Mucosa of stomach (tissue), 1 donor: ENCODE measurements at regions not wholly inside any gene's neighbourhood (a gene's known extent, or its start where the extent isn't known, plus 50 kb on each side); places are given as distances from the start of the nearest gene placed in this dataset.
"Not testable (repeated sequence)": the region's sequence is repeated elsewhere in the genome, so short reads cannot be mapped to it uniquely, and the experiment has no call there.

Experiments
- H3K27me3 ChIP-seq: one replicate; pipeline ENCODE4 v1.7.0; 2013; ENCODE audit warnings: mild to moderate bottlenecking, low read length; ENCODE audit not compliant: control insufficient read depth, insufficient read depth
- H3K36me3 ChIP-seq: one replicate; pipeline ENCODE4 v1.7.0; 2013; ENCODE audit warnings: low read length; ENCODE audit not compliant: control insufficient read depth, insufficient read depth
- H3K4me1 ChIP-seq: one replicate; pipeline ENCODE4 v1.7.0; 2013; ENCODE audit warnings: mild to moderate bottlenecking, low read length; ENCODE audit not compliant: control insufficient read depth, insufficient read depth
- H3K4me3 ChIP-seq: one replicate; pipeline ENCODE4 v1.7.0; 2013; ENCODE audit warnings: low read length
- H3K9ac ChIP-seq: one replicate; pipeline ENCODE4 v1.7.0; 2013; ENCODE audit warnings: mild to moderate bottlenecking, low read length, moderate library complexity
- H3K9me3 ChIP-seq: one replicate; pipeline ENCODE4 v1.7.0; 2013; ENCODE audit warnings: mild to moderate bottlenecking, low read length, moderate library complexity; ENCODE audit not compliant: control insufficient read depth
- donor health status: Pancreatic carcinoma.

- H3K4me1 ChIP-seq, result no peaks in the 10 kb centered on the region
- H3K27me3 ChIP-seq, result no peaks in the 10 kb centered on the region
- H3K36me3 ChIP-seq, result no peaks in the 10 kb centered on the region
- no peak overlapping the region for H3K4me3 ChIP-seq
- no peaks in the 10 kb centered on the region for H3K9me3 ChIP-seq
- no peak overlapping the region for H3K9ac ChIP-seq
Measured at GRCh38 chr1:98289311-98289710, 368.5 kb upstream of the DPYD start.

GRCh38 chr1:98288494-98288893 lies 367.7 kb upstream of the DPYD start:
- H3K4me3 ChIP-seq, result no peak overlapping the region
- H3K9ac ChIP-seq, result no peak overlapping the region
- H3K9me3 ChIP-seq, result no peaks in the 10 kb centered on the region
- no peaks in the 10 kb centered on the region for H3K27me3 ChIP-seq
- H3K36me3 ChIP-seq, result no peaks in the 10 kb centered on the region
- no peaks in the 10 kb centered on the region for H3K4me1 ChIP-seq

GRCh38 chr1:98287626-98288025 lies 366.8 kb upstream of the DPYD start:
- H3K9me3 ChIP-seq, result no peaks in the 10 kb centered on the region
- no peaks in the 10 kb centered on the region for H3K4me1 ChIP-seq
- H3K27me3 ChIP-seq, result no peaks in the 10 kb centered on the region
- no peak overlapping the region for H3K9ac ChIP-seq
- H3K4me3 ChIP-seq, result no peak overlapping the region
- no peaks in the 10 kb centered on the region for H3K36me3 ChIP-seq

GRCh38 chr1:98286656-98287055 lies 365.8 kb upstream of the DPYD start:
- H3K27me3 ChIP-seq, result no peaks in the 10 kb centered on the region
- H3K9ac ChIP-seq, result no peak overlapping the region

GRCh38 chr1:98285286-98285685 lies 364.5 kb upstream of the DPYD start:
- H3K36me3 ChIP-seq, H3K4me3 ChIP-seq, H3K27me3 ChIP-seq, H3K4me1 ChIP-seq, H3K9me3 ChIP-seq, H3K9ac ChIP-seq: not testable (repeated sequence)

More at GRCh38 chr1:98286656-98287055, 365.8 kb upstream of the DPYD start:
- Histone ChIP-seq H3K9me3 (no peaks in the 10 kb centered on the region), H3K4me3 (no peak overlapping the region), H3K36me3 (no peaks in the 10 kb centered on the region), H3K4me1 (no peaks in the 10 kb centered on the region)

- no peak overlapping the region for H3K9ac ChIP-seq
- H3K27me3 ChIP-seq, result no peaks in the 10 kb centered on the region
- H3K9me3 ChIP-seq, result no peaks in the 10 kb centered on the region
- H3K4me3 ChIP-seq, result no peak overlapping the region
- no peaks in the 10 kb centered on the region for H3K4me1 ChIP-seq
- H3K36me3 ChIP-seq, result no peaks in the 10 kb centered on the region
Measured at GRCh38 chr1:98280049-98280448, 359.2 kb upstream of the DPYD start.

GRCh38 chr1:98278055-98278454 lies 357.2 kb upstream of the DPYD start:
- no peaks in the 10 kb centered on the region for H3K9me3 ChIP-seq
- no peaks in the 10 kb centered on the region for H3K4me1 ChIP-seq
- H3K4me3 ChIP-seq, result no peak overlapping the region

GRCh38 chr1:98277118-98277517 lies 356.3 kb upstream of the DPYD start:
- H3K4me1 ChIP-seq, result no peaks in the 10 kb centered on the region
- no peak overlapping the region for H3K9ac ChIP-seq
- no peaks in the 10 kb centered on the region for H3K27me3 ChIP-seq
- H3K4me3 ChIP-seq, result no peak overlapping the region
- no peaks in the 10 kb centered on the region for H3K9me3 ChIP-seq
- H3K36me3 ChIP-seq, result no peaks in the 10 kb centered on the region

More at GRCh38 chr1:98278055-98278454, 357.2 kb upstream of the DPYD start:
- no peaks in the 10 kb centered on the region for H3K27me3 ChIP-seq
- no peak overlapping the region for H3K9ac ChIP-seq
- no peaks in the 10 kb centered on the region for H3K36me3 ChIP-seq

GRCh38 chr1:98276514-98276913 lies 355.7 kb upstream of the DPYD start:
- Histone ChIP-seq H3K27me3 (no peaks in the 10 kb centered on the region), H3K9ac (no peak overlapping the region), H3K9me3 (no peaks in the 10 kb centered on the region), H3K4me1 (no peaks in the 10 kb centered on the region), H3K36me3 (no peaks in the 10 kb centered on the region), H3K4me3 (no peak overlapping the region)

GRCh38 chr1:98268316-98268715 lies 347.5 kb upstream of the DPYD start:
- no peak overlapping the region for H3K4me3 ChIP-seq
- no peak overlapping the region for H3K9ac ChIP-seq
- no peaks in the 10 kb centered on the region for H3K27me3 ChIP-seq
- no peaks in the 10 kb centered on the region for H3K9me3 ChIP-seq
- no peaks in the 10 kb centered on the region for H3K36me3 ChIP-seq
- peaks cover 5% of the 10 kb centered on the region for H3K4me1 ChIP-seq

- Histone ChIP-seq H3K9ac (no peak overlapping the region), H3K27me3 (no peaks in the 10 kb centered on the region), H3K4me1 (peaks cover 5% of the 10 kb centered on the region), H3K4me3 (no peak overlapping the region), H3K36me3 (no peaks in the 10 kb centered on the region), H3K9me3 (no peaks in the 10 kb centered on the region)
Measured at GRCh38 chr1:98267423-98267822, 346.6 kb upstream of the DPYD start.

GRCh38 chr1:98264727-98265126 lies 343.9 kb upstream of the DPYD start:
- no peak overlapping the region for H3K9ac ChIP-seq
- no peaks in the 10 kb centered on the region for H3K27me3 ChIP-seq
- no peaks in the 10 kb centered on the region for H3K36me3 ChIP-seq
- no peak overlapping the region for H3K4me3 ChIP-seq
- peaks cover 5% of the 10 kb centered on the region for H3K4me1 ChIP-seq
- no peaks in the 10 kb centered on the region for H3K9me3 ChIP-seq

- no peak overlapping the region for H3K9ac ChIP-seq
- H3K36me3 ChIP-seq, result no peaks in the 10 kb centered on the region
- H3K9me3 ChIP-seq, result no peaks in the 10 kb centered on the region
- no peak overlapping the region for H3K4me3 ChIP-seq
- peaks cover 5% of the 10 kb centered on the region for H3K4me1 ChIP-seq
- H3K27me3 ChIP-seq, result no peaks in the 10 kb centered on the region
Measured at GRCh38 chr1:98260839-98261238, 340.0 kb upstream of the DPYD start.
